D721Med (cell line): ENCODE measurements at regions not wholly inside any gene's neighbourhood (a gene's known extent, or its start where the extent isn't known, plus 50 kb on each side); places are given as distances from the start of the nearest gene placed in this dataset.

ENCODE experiments used
- DNase-seq: peaks from one replicate; pipeline ENCODE4 v3.0.0; 2011; ENCODE audit warnings: low spot score; ENCODE audit not compliant: insufficient read length
- FAIRE-seq: peaks from 2 replicates; lab custom pipeline; 2011; peaks lifted over from hg19 to GRCh38; lab: Jason Lieb, UNC
- CTCF ChIP-seq: IDR thresholded peaks from 2 replicates; pipeline ENCODE4 v1.5.1; 2012; ENCODE audit warnings: mild to moderate bottlenecking, control low read depth; ENCODE audit not compliant: insufficient read depth; ENCODE audit errors: missing control alignments

GRCh38 chr2:47277987-47278386 lies 91.1 kb upstream of the EPCAM start:
- FAIRE-seq (no peak), DNase-seq (no peak)
- TF ChIP-seq CTCF: no peak

GRCh38 chr2:47277187-47277586 lies 91.9 kb upstream of the EPCAM start:
- FAIRE-seq: no peak
- no peak for TF ChIP-seq CTCF
- DNase-seq: no peak

- no peak for FAIRE-seq
- TF ChIP-seq CTCF: no peak
- DNase-seq: no peak
Measured at GRCh38 chr2:47276061-47276460, 93.0 kb upstream of the EPCAM start.

GRCh38 chr2:47274054-47274782 lies 94.9 kb upstream of the EPCAM start:
- TF ChIP-seq CTCF: no peak
- no peak for FAIRE-seq

GRCh38 chr2:47272905-47273758 lies 96.0 kb upstream of the EPCAM start:
- no peak for TF ChIP-seq CTCF
- no peak for FAIRE-seq
- DNase-seq: no peak

More at GRCh38 chr2:47274054-47274782, 94.9 kb upstream of the EPCAM start:
- DNase-seq: no peak

- FAIRE-seq: no peak
- peak; percentile 78 for TF ChIP-seq CTCF
- peak; percentile 94 for DNase-seq
Measured at GRCh38 chr2:47272031-47272864, 95.9 kb upstream of the CALM2 start.
